GM19239 (cell line): ENCODE measurements at regions not wholly inside any gene's neighbourhood (a gene's known extent, or its start where the extent isn't known, plus 50 kb on each side); places are given as distances from the start of the nearest gene placed in this dataset.
"Not testable (repeated sequence)": the region's sequence is repeated elsewhere in the genome, so short reads cannot be mapped to it uniquely, and the experiment has no call there.

Experiments used
- DNase-seq: peaks from one replicate; pipeline ENCODE4 v3.0.0; 2011; ENCODE audit warnings: low spot score; ENCODE audit not compliant: insufficient read length
- FAIRE-seq: peaks from 2 replicates; lab custom pipeline; 2011; peaks lifted over from hg19 to GRCh38; lab: Jason Lieb, UNC

- no peak for FAIRE-seq
These were observed 277.8 kb upstream of the CYRIA start for GRCh38 chr2:16943279-16943958.

DNA sequence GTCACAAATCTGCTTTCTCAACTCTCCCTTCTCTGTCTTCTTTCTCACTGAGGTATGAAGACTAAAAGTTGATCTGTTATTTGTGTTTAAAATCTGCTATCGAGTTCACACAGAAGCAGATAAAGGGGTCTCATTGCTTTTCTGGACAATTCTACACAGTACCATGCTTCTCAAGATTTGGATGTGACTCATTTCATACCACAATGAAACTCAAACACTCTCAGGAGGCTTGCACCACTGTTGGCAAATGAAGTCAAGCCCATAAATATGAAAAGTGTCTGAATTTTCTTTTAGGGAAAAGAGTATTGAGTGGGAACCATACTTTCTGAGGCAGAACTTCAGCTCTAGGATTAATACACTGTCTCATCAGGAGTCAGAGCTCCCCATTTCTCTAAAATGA is 274.6 kb upstream of the CYRIA start:
- DNase-seq = no peak
- FAIRE-seq = no peak

More at GRCh38 chr2:16943279-16943958, 277.8 kb upstream of the CYRIA start:
- no peak for DNase-seq

DNA sequence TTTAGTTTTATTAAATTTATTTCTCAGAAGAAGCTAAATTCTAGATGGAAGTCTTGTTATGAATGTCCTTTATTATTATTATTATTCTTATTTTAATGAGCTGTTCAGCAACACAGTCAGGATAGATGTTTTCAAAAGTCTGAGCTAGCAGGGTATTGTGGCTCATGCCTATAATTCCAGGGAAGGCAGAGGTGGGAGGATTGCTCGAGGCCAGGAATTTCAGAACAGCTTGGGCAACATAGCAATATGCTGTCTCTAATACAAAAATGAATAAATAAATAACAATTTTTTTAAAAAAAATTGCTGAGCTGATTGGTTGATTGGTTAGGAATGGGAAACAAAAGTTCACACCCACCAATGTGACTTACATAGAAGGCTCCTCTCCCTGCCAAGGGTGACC is 274.1 kb upstream of the CYRIA start:
- FAIRE-seq = no peak

GRCh38 chr2:16933355-16933754 is 267.7 kb upstream of the CYRIA start:
- FAIRE-seq = no peak

More for the DNA sequence above, 274.1 kb upstream of the CYRIA start:
- DNase-seq = no peak

GRCh38 chr2:16932826-16933225 is 267.2 kb upstream of the CYRIA start:
- FAIRE-seq = no peak

More at GRCh38 chr2:16933355-16933754, 267.7 kb upstream of the CYRIA start:
- no peak for DNase-seq

GRCh38 chr2:16931441-16931840 is 265.8 kb upstream of the CYRIA start:
- no peak for FAIRE-seq
- DNase-seq = no peak

More at GRCh38 chr2:16932826-16933225, 267.2 kb upstream of the CYRIA start:
- no peak for DNase-seq

- no peak for FAIRE-seq
- no peak for DNase-seq
These were observed 261.8 kb upstream of the CYRIA start for GRCh38 chr2:16927398-16927797.

DNA sequence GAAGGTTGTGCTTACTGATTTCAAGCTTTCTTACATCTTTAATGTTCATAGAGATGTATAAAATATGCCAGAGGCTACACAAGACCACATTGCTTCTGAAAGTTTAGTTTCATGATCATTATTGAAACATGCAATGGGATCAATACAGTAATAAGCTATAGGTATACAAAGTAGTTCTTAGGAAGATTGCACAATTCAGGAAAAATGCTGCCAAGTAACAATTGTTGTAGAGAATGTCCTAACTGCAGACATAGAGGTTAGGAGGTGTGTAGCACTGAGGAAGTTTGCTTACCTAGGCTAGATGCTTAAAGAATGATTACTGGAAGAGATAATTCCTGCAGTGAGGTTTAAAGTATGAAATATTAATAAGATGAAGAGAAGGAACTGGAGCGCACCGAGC is 259.5 kb upstream of the CYRIA start:
- FAIRE-seq = no peak
- no peak for DNase-seq

GRCh38 chr2:16915341-16915755 is 249.7 kb upstream of the CYRIA start:
- not testable (repeated sequence) for DNase-seq, FAIRE-seq

DNA sequence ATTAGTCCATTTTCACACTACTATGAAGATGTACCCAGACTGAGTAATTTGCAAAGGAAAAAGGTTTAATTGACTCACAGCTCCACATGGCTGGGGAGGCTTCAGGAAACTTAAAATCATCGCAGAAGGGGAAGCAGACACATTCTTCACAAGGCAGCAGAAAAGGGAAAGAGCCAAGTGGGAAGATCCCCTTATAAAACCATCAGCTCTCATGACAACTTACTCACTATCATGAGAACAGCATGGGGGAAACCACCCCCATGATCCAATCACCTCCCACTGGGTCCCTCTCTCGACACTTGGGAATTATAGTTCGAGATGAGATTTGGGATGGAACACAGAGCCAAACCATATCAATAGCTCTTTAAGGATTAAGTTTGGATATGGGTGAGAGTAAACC is 246.1 kb upstream of the CYRIA start:
- FAIRE-seq = no peak
- DNase-seq = no peak

GRCh38 chr2:16908656-16909055 is 243.0 kb upstream of the CYRIA start:
- DNase-seq (no peak), FAIRE-seq (no peak)

- DNase-seq = no peak
- FAIRE-seq = no peak
These were observed 242.1 kb upstream of the CYRIA start for GRCh38 chr2:16907645-16908282.

- FAIRE-seq, DNase-seq: not testable (repeated sequence)
These were observed 239.7 kb upstream of the CYRIA start for GRCh38 chr2:16905325-16905724.

DNA sequence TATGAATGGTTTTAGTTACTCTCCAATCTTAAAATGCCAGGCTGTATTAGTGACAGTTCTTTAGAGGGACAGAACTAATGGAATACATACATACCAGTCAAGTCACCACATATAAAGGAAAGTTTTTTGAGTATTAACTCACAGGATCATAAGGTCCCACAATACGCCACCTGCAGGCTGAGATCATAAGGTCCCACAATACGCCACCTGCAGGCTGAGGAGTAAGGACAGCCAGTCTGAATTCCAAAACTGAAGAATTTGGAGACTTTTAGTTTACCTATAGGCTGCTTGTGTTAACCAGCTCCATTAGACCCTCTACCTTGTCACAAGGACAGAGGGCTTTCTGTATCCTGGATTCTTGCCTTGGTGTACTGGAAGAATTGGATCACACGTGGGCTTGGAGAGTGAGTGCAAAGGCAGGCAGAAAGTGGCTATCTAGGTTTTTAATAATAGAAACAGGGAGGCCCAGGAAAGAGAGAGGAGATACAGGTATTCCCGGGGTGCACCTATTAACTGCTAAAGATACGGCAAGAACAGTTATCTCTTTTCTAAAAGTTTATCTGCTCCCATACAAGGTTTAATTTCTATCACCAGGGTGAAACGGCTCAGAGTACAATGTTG is 234.9 kb upstream of the CYRIA start:
- FAIRE-seq = peak; percentile 42

GRCh38 chr2:16899958-16900357 is 234.3 kb upstream of the CYRIA start:
- DNase-seq = no peak

More for the DNA sequence above, 234.9 kb upstream of the CYRIA start:
- no peak for DNase-seq

DNA sequence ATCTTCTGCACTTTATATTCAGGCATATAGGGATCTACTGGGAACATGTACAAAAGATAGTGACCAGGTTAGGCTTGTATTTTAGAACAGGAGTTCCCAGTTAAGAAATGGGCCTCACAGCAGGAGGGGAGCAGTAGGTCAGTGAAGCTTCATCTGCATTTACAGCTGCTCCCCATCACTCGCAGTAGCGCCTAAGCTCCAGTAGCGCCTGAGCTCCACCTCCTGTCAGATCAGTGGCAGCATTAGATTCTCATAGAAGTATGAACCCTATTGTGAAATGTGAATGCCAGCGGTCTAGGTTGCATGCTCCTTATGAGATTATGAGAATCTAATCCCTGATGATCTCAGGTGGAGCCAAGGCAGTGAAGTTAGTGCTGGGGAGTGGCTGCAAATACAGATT is 224.4 kb upstream of the CYRIA start:
- DNase-seq (no peak), FAIRE-seq (no peak)

More at GRCh38 chr2:16899958-16900357, 234.3 kb upstream of the CYRIA start:
- FAIRE-seq = no peak

- FAIRE-seq (no peak), DNase-seq (no peak)
These were observed 219.4 kb upstream of the CYRIA start for GRCh38 chr2:16885027-16885426.

GRCh38 chr2:16882706-16883105 is 217.1 kb upstream of the CYRIA start:
- FAIRE-seq = no peak
- DNase-seq = no peak

DNA sequence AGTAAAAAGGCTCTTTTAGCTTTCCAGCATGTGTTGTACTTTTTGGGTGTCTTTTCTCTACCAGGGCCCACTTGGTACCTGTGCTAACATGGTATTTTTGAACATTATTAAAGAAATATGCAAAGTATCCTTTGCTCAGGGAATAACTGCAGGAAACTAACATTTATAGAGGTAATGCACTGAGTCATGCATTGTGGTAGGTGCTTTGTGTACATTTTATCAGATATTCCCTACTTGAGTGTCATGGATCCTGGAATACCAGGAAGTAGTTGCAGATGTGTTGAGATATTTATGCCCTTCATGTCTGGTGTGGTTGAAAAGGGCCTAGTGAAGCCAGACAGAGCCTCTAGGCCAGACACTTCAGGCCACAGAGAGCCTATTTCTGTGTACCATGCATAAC is 215.5 kb upstream of the CYRIA start:
- DNase-seq (no peak), FAIRE-seq (no peak)

DNA sequence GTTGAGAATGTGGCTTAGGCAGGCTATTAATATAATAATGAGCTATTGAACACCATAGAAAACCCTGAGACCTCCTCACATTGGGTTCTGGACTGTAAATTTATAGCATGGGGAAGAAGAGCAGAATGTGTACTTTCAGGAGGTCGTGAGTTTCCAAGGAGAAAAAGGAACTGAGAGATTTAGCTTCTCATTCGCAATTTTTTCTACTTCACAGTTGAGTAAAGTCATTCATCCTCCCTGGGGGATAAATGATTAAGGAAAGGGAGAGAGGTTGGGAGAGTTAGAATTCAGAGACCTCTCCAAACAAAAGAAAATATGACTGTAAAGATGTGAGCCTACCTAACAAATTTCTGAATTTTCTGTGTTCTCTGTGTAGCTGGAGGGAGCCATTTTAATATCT is 205.8 kb upstream of the CYRIA start:
- FAIRE-seq = no peak
- no peak for DNase-seq

- DNase-seq (no peak), FAIRE-seq (no peak)
These were observed 204.9 kb upstream of the CYRIA start for GRCh38 chr2:16870491-16871076.
